ENCODE measurements at regions not wholly inside any gene's neighbourhood (a gene's known extent, or its start where the extent isn't known, plus 50 kb on each side); places are given as distances from the start of the nearest gene placed in this dataset.

DNA sequence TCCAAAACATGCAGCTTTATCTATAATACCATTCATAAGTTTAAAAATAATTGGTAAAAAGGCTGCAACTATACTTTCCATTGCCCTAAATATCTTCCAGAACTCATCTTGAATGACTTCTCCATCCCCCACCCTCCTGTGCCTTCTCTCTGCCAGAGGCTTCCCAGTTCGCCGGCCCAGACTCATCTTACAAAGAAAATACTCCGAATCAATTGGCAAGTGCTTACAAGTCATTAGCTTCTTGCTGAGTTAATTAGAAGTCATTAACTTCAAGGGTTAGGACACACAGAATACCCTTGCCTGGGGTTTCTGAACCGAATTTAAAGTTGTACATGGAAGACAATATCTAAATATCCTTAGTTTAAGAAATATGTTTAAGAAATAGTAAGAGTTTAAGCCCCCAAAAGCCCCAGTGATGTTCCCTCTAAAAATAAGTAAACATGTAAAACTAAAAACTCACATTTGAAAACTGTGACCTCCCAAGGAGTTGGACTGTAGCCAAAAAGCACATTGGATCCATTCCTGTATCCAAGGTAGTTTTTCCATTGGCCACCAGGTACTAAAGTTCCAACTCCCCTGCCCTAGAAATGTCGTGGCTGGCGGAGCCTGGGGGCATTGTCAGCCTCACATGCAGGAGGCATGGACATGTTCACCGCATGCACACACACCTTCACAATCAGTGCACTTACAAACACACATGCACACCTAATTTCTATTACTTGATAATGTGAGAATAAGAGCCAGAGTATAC, 535.2 kb upstream of the FAT1 start:
- DNase-seq (ENCODE audit: low read depth in 2 of 2) = no peak
- TF ChIP-seq, protein P1, sequence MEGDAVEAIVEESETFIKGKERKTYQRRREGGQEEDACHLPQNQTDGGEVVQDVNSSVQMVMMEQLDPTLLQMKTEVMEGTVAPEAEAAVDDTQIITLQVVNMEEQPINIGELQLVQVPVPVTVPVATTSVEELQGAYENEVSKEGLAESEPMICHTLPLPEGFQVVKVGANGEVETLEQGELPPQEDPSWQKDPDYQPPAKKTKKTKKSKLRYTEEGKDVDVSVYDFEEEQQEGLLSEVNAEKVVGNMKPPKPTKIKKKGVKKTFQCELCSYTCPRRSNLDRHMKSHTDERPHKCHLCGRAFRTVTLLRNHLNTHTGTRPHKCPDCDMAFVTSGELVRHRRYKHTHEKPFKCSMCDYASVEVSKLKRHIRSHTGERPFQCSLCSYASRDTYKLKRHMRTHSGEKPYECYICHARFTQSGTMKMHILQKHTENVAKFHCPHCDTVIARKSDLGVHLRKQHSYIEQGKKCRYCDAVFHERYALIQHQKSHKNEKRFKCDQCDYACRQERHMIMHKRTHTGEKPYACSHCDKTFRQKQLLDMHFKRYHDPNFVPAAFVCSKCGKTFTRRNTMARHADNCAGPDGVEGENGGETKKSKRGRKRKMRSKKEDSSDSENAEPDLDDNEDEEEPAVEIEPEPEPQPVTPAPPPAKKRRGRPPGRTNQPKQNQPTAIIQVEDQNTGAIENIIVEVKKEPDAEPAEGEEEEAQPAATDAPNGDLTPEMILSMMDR (IDR thresholded peaks at IDR 0.05; ENCODE audit: low read depth, low read length) = no peak
- no peak overlapping the region for H3K4me3 ChIP-seq (replicated peaks in 1 of 2; ENCODE audit: low read depth in 2 of 2, low read length in 2 of 2)

DNA sequence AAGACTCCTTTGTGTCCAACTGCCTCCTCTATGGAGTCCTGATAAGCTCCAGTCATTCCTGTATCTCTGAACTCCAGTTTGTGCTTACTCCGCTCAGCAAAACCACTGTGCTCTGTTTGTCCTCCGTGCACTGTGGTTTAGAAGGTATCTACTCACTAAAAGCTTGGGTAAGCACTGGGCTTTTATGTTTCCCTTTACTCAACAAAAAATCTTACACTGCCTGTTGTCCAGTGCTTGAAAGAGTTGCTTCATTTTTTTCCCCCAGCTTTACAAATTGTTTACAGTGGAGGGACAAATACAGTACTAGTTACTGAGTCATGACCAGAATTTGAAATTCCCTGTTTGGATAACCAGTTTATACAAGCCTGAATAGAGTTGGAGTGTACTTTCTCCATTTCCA, 545.3 kb upstream of the FAT1 start:
- H3K4me3 ChIP-seq (replicated peaks in 1 of 2; ENCODE audit: low read depth in 2 of 2, low read length in 2 of 2) = no peak overlapping the region
- TF ChIP-seq, protein P1 (IDR thresholded peaks at IDR 0.05; ENCODE audit: low read depth, low read length) = no peak
- peak in 1 of 2 donors; percentile 13 for DNase-seq (ENCODE audit: low read depth in 2 of 2)

DNA sequence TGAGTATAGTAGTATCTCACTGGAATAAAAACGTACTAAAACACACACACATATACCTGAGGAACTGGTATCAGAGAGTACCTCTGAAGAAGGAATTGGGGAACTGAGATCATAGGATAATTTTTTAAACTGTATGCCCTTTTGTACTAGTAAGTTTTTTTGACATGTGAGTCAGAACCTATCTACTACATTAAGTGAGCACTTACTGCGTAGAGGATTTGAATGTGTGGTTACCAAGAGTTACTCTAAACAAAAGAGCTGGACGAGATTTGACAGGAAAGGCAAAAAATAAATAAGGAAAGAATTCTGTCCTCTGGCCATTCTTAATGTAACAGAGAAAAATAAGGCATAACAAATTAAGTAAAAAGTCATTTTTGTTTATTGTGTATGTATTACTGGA, 546.5 kb upstream of the FAT1 start:
- no peak for DNase-seq (ENCODE audit: low read depth in 2 of 2)
- TF ChIP-seq, protein P1 (IDR thresholded peaks at IDR 0.05; ENCODE audit: low read depth, low read length) = no peak

DNA sequence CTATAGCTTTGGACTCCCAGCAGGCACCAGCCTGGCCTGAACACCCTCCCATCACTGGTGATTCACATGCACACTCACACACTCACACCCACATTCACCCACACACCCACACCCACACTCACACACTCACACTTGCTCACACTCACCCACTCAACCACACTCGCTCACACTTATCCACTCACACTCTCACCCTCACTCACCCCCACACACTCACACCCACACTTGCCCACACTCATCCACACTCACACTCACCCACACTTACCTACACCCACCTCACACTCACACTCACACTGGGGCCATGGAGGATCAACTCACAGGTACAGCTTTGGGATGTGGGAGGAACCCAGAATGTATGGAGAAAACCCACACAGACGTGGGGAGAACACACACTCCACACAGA, 548.2 kb upstream of the FAT1 start:
- TF ChIP-seq, protein P1 (IDR thresholded peaks at IDR 0.05; ENCODE audit: low read depth, low read length) = no peak
- H3K4me3 ChIP-seq (replicated peaks in 1 of 2; ENCODE audit: low read depth in 2 of 2, low read length in 2 of 2) = no peak overlapping the region
- DNase-seq (ENCODE audit: low read depth in 2 of 2) = no peak

More for the DNA sequence above, 546.5 kb upstream of the FAT1 start:
- H3K4me3 ChIP-seq (replicated peaks in 1 of 2; ENCODE audit: low read depth in 2 of 2, low read length in 2 of 2) = no peak overlapping the region

- DNase-seq (ENCODE audit: low read depth in 2 of 2) = no peak
- no peak overlapping the region for H3K4me3 ChIP-seq (replicated peaks in 1 of 2; ENCODE audit: low read depth in 2 of 2, low read length in 2 of 2)
- TF ChIP-seq, protein P1 (IDR thresholded peaks at IDR 0.05; ENCODE audit: low read depth, low read length) = no peak
These were observed 550.5 kb upstream of the FAT1 start for GRCh38 chr4:187274153-187274552.

DNA sequence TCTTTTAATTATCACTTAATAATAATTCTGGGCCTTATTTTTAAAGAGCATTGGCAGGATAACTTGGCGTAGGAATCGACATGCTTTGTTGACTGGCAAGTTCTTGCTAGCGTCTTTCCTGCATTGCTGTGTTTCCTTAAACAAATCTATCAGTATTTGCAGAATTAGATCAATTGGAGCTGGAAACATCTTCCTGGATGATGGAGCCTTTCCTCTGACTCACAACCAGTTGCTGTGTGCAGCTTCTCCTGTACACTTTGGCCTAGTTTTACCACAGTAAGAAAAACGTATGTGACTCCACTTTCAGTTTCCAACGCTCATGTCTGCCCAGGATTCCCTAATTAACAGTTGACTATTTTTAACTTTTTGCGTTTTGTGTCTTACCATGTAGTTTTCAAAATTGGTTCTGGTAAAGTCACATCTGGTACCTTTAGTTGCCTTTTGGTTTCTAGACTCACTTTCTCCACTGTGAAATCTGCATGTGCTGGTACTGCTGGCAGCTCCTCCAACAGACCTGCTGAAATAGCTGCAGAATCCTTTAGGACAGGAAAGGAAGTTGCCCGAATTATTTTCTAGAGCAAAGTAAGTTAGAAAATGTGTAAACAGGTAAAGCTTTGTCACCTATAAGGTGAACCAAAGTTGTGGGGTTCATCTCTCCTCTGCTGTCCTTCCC, 553.2 kb upstream of the FAT1 start:
- DNase-seq (ENCODE audit: low read depth in 2 of 2) = peak in 1 of 2 donors; percentile 33
- TF ChIP-seq, protein P1 (IDR thresholded peaks at IDR 0.05; ENCODE audit: low read depth, low read length) = no peak
- no peak overlapping the region for H3K4me3 ChIP-seq (replicated peaks in 1 of 2; ENCODE audit: low read depth in 2 of 2, low read length in 2 of 2)

All from cardiac fibroblast (primary cell).